ENCODE measurements at regions not wholly inside any gene's neighbourhood (a gene's known extent, or its start where the extent isn't known, plus 50 kb on each side); places are given as distances from the start of the nearest gene placed in this dataset.
"Not testable (repeated sequence)": the region's sequence is repeated elsewhere in the genome, so short reads cannot be mapped to it uniquely, and the experiment has no call there.

DNA sequence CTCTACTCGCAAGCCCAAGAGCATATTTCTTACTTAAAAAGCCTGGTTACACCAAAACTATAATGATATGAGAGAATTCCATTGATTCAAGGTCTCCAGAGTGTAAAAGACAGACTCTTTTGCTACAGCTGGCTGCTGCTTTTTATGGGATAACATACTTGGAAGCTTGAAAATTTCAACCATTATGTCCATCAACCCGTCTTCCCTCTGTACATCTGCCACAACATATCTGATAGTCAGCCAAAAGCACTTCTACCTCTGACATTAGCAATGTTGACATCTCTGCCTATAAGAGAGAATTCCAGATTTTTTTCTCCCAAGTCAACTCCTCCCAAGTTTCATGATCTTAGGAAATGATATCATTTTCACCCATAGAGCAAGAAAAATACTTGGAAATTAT, 54.4 kb upstream of the IQCM start:
- no peak for DNase-seq (ENCODE audit: low read depth, low spot score)

DNA sequence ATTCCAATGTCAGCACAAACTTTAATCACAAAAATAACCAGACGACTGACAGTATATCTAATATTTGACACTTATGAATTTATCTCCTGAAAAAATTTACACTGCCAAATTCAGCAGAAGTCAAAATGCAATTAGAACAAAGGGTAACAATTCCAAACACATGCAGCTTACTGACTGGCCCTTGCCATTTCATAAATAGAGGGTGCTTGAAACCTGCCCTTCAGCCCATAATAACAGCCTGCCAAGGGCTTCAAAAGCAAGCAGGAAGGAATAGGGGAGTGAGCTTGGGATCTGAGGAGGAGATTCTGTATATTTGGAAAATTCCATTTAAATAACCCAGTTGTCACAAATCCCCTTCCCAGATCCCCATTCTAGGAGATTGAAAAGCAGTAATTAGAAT, 66.1 kb upstream of the IQCM start:
- no peak for DNase-seq (ENCODE audit: low read depth, low spot score)

DNA sequence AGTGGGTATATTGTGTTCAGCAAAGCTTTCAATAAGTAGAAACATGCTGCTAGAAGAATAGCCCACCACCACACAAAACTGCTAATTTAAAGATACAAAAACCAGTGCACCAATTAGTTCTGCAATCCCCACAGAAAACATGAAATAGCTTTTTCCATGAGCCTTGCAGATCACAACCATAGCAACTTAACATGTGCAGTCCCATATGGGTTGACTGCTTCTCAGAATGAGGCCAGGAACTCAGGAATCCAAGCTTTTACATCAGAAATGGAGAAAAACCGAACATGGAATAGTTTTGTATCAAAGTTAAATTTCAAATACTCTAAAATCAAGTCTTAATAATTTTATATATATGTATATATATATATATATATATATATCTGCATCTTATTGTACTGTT, 66.6 kb upstream of the IQCM start:
- DNase-seq (ENCODE audit: low read depth, low spot score) = no peak

DNA sequence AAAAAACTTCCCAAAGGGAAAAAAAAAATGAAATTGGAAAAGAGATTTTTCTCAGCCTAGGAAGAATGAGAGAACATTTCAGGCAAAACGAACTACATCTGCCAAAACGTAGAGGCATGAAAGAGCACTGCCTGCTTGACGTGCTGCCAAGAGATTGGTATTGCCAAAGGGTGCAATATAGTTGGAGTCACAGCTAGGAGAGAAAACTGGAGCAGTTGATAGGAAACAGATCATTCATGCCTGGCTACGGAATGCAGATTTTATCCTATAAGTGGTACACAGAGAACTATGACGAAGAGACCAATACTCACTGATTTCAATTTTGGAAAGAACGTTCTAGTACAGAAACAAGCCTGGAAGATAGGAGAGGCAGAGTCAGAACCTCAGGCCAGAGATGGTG, 68.4 kb upstream of the IQCM start:
- DNase-seq (ENCODE audit: low read depth, low spot score) = no peak

GRCh38 chr4:149884529-149885181, 69.0 kb upstream of the IQCM start:
- DNase-seq (ENCODE audit: low read depth, low spot score) = no peak

GRCh38 chr4:149885896-149886295, 70.3 kb upstream of the IQCM start:
- DNase-seq (ENCODE audit: low read depth, low spot score) = no peak

DNA sequence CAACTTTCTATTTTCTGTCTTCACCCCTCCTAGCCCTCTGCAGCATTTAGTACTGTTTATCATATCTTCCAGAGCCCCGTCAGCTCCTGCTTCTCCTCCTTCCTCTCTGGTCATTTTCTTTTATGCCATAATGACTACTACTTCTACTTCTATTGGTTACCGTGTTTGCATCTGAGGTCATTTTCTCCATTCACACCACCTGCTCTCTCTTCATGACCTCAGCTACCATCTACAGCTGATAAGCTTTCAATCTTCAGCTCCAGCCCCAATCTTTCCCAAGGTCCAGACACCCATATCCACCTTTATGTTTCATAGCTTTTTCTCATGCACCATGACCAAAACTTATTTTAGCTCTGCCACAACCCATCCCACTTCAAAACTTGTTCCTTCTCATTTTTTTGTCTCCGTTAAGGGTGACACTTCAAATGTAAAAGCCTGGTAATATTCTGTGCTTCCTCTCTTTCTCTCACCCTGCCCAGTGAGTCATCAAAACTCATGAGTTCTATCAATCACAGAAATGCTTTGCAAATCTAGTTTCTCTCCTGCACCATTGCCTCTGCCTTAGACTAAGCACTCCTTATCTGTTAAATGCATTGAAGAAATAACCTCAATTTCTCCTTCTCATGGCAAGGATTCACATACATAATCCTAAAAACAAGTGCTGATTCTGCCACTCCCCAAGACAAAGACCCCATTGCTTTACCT, 71.3 kb upstream of the IQCM start:
- DNase-seq (ENCODE audit: low read depth, low spot score) = no peak

DNA sequence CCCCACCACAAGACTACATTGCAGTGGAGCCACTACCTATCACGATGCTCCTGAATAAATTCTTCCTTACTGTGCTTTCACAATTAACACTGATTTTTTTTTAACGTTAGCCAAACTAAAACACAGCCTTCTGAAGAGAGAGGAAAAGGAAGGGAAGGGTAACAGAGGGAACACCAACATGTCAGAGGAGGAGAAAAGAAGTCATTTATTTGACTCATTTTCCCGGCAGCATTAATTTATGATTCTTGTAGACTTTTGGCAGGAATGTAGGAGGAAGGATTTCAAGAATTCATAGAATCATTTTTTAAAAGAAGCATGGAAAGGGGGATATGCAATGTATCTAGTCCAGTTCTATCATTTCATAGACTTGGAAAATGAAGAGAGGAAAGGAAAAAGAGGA, 74.3 kb upstream of the IQCM start:
- no peak for DNase-seq (ENCODE audit: low read depth, low spot score)

DNA sequence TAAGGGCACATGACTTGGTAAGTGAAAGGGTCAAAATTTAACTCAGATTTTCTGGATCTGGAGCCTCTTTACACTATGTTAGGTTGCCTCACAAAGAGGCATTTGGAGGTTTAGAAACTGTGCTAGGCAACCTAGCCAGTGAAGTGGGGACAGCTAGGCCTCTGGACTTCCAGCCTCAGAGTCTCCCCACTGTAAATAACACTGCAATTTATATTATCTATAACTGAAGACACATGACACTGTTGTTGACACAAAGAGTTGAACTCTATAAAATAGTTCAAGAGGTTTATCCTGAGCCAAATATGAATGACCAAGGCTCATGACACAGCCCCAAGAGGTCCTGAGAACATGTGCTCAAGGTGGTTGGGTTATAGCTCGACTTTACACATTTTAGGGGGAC, 74.9 kb upstream of the IQCM start:
- no peak for DNase-seq (ENCODE audit: low read depth, low spot score)

- DNase-seq (ENCODE audit: low read depth, low spot score) = no peak
Observed at GRCh38 chr4:149891426-149891825, 75.8 kb upstream of the IQCM start.

DNA sequence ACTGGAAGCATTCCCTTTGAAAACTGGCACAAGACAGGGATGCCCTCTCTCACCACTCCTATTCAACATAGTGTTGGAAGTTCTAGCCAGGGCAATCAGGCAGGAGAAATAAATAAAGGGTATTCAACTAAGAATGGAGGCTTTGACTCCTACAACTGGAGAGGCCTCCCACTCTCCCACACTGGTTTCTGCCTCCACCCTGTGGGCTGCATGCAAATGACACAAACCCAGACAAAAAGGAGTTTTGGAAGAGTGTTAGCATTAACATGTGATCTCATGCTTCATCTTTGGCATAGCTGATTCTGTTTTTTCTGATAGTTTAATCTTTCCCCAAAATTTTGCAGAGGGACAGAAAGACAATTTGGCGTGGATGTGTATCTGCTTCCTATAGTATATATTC, 80.8 kb upstream of the IQCM start:
- DNase-seq (ENCODE audit: low read depth, low spot score) = no peak

GRCh38 chr4:149897783-149898182, 82.1 kb upstream of the IQCM start:
- no peak for DNase-seq (ENCODE audit: low read depth, low spot score)

DNA sequence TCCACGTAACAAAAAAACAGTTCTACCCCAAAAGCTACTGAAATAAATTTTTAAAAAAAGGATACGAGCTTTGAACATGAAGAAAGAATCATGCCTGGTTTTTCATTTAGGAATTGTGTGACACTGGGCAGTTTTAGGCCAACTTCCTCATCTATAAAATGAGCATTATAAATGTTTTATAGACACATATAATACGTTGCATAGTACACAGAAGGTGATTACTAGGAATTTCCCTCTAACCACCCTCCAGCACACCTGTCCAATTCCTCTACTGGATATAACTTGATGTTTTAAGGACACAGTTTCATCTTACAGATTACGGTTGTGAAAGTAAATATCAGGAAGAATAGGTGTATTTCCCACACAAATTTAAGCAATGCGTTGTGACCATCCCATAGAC, 85.5 kb upstream of the IQCM start:
- DNase-seq (ENCODE audit: low read depth, low spot score) = no peak

GRCh38 chr4:149902242-149902641, 86.6 kb upstream of the IQCM start:
- DNase-seq (ENCODE audit: low read depth, low spot score) = no peak

DNA sequence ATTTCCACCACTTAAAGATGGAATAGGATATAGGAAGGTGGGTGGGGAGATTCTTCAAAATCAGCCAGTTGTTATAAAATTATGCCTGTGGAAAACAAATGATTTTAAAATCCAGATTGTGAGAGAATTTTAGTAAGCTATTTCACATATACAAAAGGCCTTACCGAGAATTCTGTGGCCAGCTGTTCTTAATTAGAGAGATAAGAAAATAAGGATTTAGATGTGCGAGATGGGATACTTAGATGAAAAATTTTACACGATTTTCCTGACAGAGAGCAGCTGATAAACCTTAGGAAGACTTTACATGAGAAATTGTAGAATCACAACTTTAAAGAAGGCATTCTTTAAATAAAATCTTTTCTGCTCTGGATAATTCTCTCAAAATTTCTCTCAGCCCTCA, 94.5 kb upstream of the IQCM start:
- DNase-seq (ENCODE audit: low read depth, low spot score) = no peak

DNA sequence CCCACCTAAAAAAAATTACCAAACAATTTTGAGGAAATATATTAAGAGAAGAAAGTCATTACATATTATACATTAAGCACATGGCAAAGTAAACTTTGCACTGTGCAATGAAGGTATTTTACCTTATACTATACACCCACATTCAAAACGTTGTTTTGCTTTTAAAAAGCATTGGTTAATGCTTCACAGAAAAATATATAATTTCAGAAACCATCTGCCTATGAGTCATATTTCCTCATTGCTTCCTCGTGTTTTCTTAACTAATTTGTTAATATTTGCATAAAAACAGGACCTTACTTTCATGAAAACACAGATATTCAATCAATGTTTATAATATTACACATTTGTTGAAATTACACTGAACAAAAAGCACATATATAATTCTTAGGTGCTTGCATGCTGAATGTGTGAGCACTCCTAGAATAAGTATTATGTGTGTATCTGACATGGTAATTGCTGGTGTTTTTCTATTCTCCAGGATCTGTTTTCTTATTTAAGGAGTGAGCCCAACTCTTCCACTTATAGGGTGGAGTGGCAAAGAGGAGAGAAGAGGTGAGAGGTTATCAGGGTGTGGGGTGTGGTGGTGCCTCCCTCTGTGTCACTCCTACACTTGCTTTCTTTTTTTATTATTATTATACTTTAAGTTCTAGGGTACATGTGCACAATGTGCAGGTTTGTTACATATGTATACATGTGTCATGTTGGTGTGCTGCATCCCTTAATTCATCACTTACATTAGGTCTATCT, 95.1 kb upstream of the IQCM start:
- no peak for DNase-seq (ENCODE audit: low read depth, low spot score)

DNA sequence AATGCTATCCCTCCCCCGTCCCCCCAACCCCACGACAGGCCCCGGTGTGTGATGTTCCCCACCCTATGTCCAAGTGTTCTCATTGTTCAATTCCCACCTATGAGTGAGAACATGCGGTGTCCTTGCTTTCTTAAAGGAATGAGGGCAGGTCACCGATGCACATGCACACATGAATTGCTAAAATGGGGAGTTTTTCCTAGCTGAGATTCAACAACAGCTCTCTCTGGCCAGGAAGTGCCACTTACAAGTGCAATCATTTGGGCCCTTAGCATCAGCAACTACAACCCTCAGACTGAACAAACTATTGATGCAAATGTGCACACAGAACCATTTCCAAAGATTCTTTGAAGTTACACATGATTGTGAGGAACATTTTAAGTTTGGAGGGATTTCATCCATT, 95.7 kb upstream of the IQCM start:
- no peak for DNase-seq (ENCODE audit: low read depth, low spot score)

DNA sequence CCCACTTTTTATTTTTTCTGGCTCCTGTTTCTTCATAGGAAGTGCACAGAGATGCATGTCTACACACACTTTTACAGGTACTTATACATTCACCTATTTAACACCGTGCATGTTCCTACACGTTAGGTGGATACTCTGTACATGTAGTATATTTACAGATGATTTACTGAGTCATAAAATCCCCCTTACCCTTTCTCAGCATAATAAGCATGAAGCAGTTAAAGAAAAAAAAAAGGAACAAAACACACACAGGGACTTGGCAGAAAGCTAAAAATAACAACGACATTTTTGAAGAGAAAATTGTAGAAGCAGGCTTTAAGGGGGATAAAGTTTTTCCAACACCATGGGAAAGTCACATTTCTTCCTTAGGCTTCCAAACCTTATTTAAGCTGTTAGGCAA, 96.4 kb upstream of the IQCM start:
- no peak for DNase-seq (ENCODE audit: low read depth, low spot score)

GRCh38 chr4:149914119-149915115, 98.8 kb upstream of the IQCM start:
- DNase-seq (ENCODE audit: low read depth, low spot score) = peak; percentile 19

DNA sequence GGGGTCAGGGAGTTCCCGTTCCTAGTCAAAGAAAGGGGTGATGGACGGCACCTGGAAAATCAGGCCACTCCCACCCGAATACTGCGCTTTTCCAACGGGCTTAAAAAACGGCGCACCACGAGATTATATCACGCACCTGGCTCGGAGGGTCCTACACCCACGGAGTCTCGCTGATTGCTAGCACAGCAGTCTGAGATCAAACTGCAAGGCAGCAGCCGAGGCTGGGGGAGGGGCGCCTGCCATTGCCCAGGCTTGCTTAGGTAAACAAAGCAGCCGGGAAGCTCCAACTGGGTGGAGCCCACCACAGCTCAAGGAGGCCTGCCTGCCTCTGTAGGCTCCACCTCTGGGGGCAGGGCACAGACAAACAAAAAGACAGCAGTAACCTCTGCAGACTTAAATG, 100.1 kb upstream of the IQCM start:
- DNase-seq (ENCODE audit: low read depth, low spot score) = not testable (repeated sequence)

DNA sequence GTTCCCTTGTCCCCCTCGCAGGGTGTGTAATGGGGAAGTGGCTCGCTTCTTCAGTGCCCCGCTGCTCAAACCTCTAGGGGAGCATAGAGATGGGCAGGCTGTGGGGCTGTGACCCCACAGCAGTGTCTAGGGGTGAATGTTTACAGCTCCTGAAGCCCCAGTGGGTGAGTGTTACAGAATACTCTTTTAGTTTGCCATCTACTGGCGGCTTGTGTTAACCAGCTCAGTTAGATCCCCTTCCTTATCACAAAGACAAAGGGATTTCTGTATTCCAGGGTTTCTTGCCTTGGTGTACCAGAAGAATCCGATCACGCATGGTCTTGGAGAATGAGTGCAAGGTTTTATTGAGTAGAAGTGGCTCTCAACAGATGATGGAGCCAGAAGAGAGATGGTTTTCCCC, 108.1 kb upstream of the IQCM start:
- no peak for DNase-seq (ENCODE audit: low read depth, low spot score)

- no peak for DNase-seq (ENCODE audit: low read depth, low spot score)
Observed at GRCh38 chr4:149927514-149927913, 111.9 kb upstream of the IQCM start.

Data from pulmonary artery endothelial cell (primary cell).